Fibroblast of skin of back (primary cell): ENCODE measurements at regions not wholly inside any gene's neighbourhood (a gene's known extent, or its start where the extent isn't known, plus 50 kb on each side); places are given as distances from the start of the nearest gene placed in this dataset.
A peak's percentile ranks its signal among the peaks of the same experiment; 100 is the strongest.
"Not testable (repeated sequence)": the region's sequence is repeated elsewhere in the genome, so short reads cannot be mapped to it uniquely, and the experiment has no call there.

ENCODE experiments used
- DNase-seq: peaks from one replicate; pipeline ENCODE4 v3.0.0-alpha.2; 2013

DNA sequence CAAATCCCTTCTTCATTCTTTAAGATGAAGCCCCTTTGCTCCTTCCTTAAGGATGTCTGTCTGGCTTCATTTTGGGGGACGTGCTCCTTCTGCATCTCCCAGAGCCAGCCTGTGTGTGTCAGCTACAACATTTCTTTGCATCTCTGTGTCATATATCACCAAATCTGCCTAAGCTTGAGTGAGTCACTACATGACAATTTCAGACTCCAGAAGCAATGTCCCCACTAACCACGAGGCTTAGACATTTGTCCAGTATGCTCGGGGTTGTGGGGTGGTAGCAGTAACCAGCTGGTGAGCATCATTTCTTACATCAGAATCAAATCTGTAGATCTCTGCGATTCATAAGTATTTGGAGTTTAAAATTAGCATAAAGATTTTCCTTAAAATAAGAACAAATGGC lies 54.1 kb upstream of the USP14 start:
- DNase-seq: peak; percentile 82

DNA sequence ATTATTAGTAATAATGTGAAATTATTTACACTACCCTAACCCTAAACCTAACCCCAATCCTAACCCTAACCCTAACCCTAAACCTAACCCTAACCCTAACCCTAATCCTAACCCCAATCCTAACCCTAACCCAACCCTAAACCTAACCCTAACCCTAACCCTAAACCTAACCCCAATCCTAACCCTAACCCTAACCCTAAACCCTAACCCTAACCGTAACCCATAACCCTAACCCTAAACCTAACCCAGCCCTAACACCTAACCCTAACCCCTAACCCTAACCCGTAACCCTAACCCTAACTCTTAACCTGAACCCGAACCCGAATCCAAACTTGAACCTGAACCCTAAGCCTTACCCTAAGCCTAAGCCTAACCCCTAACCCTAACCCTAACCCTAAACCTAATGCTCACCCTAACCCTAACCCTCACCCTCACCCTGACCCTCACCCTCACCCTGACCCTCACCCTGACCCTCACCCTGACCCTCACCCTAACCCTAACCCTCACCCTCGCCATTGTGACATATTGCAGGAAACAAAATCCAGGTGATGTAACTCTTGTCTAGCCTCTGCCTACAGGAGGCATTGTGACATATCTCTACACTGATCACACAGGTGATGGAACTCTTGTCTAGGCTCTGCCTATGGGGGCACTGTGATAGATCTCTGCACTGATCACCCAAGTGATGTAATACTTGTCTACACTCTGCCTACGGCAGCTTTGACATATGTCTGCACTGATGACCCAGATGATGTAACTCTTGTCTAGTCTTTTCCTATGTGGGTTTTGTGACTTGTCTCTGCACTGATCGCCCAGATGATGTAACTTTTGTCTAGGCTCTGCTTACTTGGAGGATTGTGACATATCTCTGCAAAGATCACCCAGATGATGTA lies 53.0 kb upstream of the USP14 start:
- peak; percentile 42 for DNase-seq

DNA sequence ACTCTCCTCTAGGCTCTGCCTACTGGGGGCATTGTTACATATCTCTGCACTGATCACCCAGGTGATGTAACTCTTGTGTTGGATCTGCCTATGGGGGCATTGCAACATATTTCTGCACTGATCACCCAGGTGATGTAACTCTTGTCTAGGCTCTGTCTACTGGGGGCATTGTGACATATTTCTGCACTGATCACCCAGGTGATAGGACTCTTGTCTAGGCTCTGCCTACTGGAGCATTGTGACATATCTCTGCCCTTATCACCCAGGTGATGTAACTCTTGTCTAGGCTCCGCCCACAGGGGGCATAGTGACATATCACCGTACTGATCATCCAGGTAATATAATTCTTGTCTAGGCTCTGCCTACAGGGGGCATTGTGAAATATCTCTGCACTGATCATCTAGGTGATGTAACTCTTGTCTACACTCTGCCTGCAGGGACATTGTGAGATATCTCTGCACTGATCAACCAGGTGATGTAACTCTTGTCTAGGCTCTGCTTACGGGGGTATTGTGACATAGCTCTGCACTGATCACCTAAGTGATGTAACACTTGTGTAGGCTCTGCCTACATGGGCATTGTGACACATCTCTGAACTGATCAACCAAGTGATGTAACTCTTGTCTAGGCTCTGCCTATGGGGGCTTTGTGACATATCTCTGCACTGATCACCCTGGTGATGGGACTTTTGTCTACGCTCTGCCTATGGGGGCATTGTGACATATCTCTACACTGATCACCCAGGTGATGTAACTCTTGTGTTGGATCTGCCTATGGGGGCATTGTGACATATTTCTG lies 52.1 kb upstream of the USP14 start:
- DNase-seq: not testable (repeated sequence)

DNA sequence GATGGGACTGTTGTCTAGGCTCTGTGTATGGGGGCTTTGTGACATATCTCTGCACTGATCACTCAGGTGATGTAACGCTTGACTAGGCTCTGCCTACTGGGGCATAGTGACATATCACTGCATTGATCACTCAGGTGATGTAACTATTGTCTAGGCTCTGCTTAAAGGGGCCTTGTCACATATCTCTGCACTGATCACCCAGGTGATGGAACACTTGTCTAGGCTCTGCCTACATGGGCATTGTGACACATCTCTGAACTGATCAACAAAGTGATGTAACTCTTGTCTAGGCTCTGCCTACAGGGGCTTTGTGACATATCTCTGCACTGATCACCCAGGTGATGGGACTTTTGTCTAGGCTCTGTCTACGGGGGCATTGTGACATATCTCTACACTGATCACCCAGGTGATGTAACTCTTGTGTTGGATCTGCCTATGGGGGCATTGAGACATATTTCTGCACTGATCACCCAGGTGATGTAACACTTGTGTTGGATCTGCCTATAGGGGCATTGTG lies 51.4 kb upstream of the USP14 start:
- not testable (repeated sequence) for DNase-seq

DNA sequence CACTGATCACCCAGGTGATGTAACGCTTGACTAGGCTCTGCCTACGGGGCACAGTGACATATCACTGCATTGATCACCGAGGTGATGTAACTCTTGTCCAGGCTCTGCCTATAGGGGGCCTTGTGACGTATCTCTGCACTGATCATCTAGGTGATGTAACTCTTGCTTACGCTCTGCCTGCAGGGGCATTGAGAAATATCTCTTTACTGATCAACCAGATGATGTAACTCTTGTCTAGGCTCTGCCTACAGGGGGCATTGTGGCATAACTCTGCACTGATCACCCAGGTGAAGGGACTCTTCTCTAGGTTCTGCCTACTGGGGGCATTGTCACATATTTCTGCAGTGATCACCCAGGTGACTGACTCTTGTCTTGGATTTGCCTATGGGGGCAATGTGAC lies 50.9 kb upstream of the USP14 start:
- peak; percentile 9 for DNase-seq

DNA sequence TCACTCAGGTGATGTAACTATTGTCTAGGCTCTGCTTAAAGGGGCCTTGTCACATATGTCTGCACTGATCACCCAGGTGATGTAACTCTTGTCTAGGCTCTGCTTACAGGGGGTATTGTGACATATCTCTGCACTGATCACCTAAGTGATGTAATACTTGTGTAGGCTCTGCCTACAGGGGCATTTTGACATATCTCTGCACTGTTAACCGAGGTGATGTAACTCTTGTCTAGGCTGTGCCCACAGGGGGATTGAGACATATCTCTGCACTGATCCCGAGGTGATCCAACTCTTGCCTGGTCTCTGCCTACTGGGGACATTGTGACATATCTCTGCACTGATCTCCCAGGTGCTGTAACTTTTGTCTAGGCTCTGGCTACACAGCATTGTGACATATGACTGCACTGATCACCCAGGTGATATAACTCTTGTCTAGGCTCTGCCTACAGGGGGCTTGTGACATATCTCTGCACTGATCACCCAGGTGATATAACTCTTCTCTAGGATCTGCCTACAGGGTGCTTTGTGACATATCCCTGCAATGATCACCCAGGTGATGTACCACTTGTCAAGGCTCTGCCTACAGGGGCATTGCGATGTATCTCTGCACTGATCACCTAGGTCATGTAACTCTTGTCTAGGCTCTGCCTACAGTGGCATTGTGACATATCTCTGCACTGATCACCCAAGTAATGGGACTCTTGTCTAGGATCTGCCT lies 50.3 kb upstream of the USP14 start:
- not testable (repeated sequence) for DNase-seq
